KG1 (cell line): ENCODE measurements at regions not wholly inside any gene's neighbourhood (a gene's known extent, or its start where the extent isn't known, plus 50 kb on each side); places are given as distances from the start of the nearest gene placed in this dataset.

Experiments used
- DNase-seq: peaks from one replicate; lab custom pipeline; 2025; lab: John Stamatoyannopoulos, UW

DNA sequence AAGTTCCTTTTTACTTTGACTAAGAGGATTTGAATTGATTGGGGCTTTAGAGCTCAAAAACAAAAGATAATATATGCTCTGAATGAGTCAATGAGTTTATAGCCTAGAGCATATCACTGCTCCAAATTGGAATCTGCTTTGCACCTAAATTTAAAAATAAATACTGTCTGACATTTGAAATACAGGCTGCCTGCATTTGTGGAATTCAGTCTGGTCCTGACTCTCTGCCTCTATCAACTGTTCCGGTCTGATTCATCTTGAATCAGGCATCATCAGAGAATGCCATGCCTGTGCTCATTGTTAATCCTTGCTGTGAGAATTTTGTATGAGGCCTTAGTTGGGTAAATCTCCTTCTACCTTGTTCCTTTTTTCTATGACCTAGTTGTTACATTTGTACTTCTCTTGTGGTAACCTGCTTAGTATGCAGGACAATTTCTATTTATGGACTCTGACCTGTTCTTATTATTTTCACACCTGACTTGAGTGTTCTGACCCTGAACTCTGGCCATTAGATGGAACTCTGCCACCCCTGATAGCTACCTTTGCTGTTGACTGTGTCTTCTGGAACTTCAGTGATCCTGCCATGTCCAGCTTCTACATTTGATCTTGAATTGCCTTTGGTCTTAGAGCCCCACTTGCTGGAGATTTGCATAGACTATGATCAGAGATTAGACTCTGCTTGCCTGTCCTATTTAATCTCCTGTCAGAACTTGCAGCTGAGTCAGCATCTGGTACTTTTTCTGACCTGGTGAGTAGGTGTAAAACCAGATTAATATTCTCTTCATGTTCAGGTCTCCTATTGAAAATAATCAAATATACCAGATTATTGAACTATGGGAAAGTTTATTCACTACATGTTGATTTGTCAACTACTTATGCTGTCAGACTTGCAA lies 442.7 kb upstream of the HS3ST5 start:
- no peak for DNase-seq

DNA sequence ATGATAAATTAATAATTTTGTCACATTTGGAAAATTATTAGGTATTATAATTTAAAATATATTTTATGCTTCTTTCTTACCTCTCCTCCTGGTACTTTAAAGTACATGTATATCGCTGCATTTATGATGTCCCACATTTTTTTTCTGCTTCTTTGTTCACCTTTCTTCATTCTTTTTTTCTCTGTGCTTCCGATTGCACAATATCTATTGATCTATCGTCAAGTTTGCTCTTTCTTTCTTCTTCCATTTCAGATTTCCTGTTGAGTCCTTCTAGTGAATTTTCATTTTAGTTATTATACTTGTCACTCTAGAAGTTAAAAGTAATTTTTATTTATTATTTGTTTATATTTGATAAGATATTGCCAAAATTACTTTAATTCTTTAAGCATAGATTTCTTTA lies 441.0 kb upstream of the HS3ST5 start:
- DNase-seq: no peak

- no peak for DNase-seq
Observed at GRCh38 chr6:114783083-114783482, 440.3 kb upstream of the HS3ST5 start.

DNA sequence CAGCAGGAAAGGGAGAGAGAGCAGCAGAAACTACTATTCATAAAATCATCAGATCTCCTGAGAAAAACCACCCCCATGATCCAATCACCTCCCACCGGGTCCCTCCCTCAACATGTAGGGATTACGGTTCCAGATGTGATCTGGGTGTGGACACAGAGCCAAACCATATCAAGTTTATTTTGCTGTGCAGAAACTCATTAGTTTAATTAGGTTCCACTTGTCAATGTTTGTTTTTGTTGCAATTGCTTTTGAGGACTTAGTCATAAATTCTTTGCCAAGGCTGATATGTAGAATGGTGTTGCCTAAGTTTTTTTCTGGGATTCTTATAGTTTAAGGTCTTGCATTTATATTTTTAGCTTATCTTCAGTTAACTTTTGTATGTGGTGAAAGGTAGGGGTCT lies 422.0 kb upstream of the HS3ST5 start:
- no peak for DNase-seq

GRCh38 chr6:114762145-114762544 lies 419.3 kb upstream of the HS3ST5 start:
- DNase-seq: no peak

- DNase-seq: peak; percentile 0
Observed at GRCh38 chr6:114747995-114748625, 405.3 kb upstream of the HS3ST5 start.

- DNase-seq: no peak
Observed at GRCh38 chr6:114740547-114740946, 397.7 kb upstream of the HS3ST5 start.

GRCh38 chr6:114739656-114740055 lies 396.8 kb upstream of the HS3ST5 start:
- no peak for DNase-seq

- no peak for DNase-seq
Observed at GRCh38 chr6:114735025-114735735, 392.4 kb upstream of the HS3ST5 start.

- DNase-seq: no peak
Observed at GRCh38 chr6:114733596-114733995, 390.8 kb upstream of the HS3ST5 start.

DNA sequence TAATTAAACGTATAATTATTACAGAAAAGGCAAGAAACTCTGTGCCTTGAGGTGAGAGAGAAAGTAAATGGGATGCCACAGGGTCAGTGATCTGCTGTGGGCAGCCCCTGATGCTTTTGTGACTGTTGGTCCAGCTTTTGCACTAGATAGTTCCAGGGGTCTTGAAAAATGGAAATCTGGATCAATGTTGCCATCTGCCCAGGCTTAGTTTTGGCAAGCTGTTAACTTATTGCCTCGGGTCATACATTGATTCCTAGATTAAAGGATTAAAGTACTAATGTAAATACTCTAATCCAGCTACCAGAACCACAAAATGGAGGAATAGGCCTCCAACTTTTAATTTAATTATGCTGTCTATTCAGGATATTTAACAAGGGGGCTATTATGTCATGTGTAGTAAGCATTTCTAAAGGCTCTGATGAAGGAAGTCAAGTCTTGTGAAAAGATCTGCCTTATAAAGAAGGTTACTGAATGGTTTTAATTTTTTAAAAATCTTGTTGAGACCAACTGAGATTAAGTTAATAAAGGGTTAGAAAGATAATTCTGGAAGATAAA lies 376.0 kb upstream of the HS3ST5 start:
- DNase-seq: no peak

DNA sequence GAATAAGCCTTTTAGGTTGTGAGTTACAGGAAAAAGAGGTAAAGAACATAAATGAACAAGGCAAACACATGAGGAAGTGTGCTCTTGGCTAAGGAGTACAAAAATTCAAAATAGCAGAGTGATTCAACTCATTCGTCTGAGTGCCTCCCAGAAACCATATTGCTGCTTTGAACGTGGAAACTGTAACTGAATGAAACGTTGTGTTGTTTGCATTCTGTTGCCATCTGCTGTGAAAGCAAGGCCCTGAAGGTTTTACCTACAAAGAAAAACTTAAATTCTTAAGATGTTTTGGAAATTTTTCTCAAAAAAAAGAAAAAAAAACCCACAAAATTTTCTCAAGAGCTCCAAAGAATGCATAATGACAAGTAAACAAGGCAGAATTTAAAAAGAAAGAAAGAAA lies 375.4 kb upstream of the HS3ST5 start:
- DNase-seq: no peak

DNA sequence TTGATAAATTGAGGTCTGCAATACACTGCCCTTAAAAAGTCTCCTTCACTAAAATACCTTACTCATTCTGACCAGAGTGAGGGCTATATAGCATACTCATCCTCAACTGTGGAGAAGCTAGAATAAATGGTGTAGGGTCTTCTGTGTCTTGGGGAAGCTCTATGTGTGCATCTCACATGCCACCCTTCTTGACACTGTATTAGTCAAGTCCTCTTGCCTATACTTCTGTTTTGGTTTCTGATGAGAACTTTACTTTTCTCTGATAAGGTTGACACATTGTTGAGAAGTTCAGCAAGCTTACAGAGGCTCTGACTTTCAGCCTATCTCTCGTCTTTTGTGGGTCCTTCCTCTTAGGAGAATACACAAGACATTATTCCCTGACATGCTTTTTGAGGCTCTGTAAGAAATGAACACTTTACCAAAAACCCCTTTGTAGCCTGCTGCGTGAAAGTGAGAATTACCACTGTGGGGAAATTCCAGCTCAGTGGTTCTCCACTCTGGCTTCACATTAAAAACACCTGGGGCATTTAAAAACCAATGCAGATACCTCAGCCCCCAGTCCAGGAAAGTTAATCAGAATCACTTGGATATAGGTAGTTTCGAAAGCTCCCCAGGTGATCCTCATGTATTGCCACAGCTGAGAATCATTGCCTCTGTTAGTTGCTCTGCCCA lies 372.1 kb upstream of the HS3ST5 start:
- DNase-seq: no peak

DNA sequence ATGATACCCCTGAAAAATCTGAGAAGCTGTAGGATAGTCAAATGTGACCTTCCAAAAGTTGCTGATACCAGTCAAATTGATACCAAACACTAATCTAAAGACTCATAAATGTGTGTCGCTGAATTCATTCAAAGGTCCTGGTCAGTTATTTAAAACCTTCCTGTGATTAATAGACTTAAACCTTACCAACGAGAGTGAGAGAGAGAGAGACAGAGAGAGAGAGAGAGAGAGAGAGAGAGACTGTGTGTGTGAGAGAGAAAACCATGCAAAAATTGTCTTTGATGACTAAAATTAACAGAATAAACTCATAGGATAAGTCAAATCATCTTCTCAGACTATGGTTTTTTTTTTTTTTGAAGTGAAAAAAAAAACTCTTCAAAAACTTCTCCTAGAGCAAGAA lies 370.9 kb upstream of the HS3ST5 start:
- DNase-seq: no peak

DNA sequence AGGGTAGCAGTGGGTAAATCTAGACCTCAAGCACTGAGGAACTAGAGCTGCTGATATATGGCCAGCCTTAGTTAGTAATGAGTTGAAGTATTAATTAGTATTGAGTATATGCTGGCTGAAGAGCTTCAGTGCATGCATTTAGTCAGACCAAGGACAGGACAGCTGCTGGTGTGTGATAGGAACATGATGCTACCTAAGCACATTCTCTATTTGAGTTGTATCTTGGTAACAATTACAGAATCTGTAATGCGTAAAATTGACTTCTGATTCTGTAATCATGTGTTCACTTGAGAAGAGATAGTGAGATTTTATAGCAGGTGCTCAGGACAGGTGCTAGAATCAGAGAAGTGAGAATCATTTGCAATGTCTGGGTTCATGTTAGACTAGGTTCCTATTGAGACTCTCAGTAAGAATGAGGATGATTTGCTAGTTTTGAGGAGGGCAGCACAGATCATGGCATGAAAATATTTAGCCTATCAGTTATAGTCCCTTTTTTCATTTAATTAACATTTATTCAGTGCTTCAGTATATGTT lies 369.4 kb upstream of the HS3ST5 start:
- no peak for DNase-seq

GRCh38 chr6:114707081-114707620 lies 364.3 kb upstream of the HS3ST5 start:
- no peak for DNase-seq

DNA sequence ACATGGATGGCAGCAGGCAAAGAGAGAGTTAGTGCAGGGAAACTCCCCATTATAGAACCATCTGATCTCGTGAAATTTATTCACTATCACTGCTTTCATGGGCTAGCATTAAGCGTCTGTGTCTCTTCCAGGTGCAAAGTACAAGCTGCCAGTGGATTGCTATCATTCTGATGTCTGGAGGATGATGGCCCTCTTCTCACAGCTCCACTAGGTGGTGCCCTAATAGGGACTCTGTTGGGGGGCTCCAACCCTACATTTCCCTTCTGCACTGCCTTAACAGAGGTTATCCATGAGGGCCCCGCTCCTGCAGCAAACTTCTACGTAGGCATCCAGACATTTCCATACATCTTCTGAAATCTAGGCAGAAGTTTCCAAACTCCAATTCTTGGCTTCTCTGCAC lies 347.8 kb upstream of the HS3ST5 start:
- DNase-seq: no peak

GRCh38 chr6:114659513-114659912 lies 316.7 kb upstream of the HS3ST5 start:
- no peak for DNase-seq

DNA sequence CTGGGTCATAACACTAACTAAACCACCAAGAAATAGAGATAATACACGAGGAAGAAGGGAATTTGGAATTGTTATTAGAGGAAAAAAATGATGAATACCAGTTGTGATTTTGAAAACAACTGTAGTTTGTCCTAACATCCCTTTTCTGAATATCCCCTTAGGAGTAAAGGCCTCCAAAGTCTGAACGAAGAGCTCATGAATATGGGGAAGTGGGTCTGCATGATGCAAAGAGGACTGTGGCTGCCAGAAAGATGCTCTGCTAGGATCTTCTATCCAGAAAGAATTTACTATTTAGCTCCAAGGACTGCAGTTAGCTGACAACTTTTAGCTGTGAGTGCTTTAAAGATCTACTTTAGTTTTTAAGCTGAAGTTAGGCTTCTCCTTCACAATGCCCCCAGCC lies 308.8 kb upstream of the HS3ST5 start:
- DNase-seq: no peak

DNA sequence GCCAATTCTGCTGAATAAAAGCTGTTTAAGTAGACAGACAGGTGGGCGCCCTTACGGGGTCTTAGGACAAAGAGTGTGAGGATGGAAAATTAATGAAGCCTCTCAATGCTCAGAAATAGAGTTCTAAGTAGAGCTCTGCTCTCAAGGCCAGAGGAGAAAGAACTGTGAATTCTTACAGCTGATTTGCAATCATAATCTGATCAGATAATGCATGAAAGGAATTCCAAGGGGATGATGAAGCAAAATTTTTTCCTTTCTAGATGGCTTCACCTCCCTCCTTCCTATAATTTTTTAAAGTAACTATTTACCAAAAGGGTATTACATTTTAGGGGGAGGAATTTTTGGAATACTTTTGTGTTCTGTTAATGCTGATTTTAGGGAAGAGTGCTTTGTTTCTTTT lies 308.1 kb upstream of the HS3ST5 start:
- DNase-seq: no peak

GRCh38 chr6:114649298-114649697 lies 306.5 kb upstream of the HS3ST5 start:
- no peak for DNase-seq

GRCh38 chr6:114648847-114649246 lies 306.0 kb upstream of the HS3ST5 start:
- no peak for DNase-seq
